Activated gamma-delta T cell treated with Interleukin-2 at 50 U/mL for 16 hours (primary cell): ENCODE measurements at regions not wholly inside any gene's neighbourhood (a gene's known extent, or its start where the extent isn't known, plus 50 kb on each side); places are given as distances from the start of the nearest gene placed in this dataset.

Experiments used
- DNase-seq: peaks from one replicate; pipeline ENCODE4 v3.0.0-alpha.2; 2020

- DNase-seq = no peak
Observed at GRCh38 chr17:79340333-79341221, 266.0 kb downstream of the ENGASE start.

DNA sequence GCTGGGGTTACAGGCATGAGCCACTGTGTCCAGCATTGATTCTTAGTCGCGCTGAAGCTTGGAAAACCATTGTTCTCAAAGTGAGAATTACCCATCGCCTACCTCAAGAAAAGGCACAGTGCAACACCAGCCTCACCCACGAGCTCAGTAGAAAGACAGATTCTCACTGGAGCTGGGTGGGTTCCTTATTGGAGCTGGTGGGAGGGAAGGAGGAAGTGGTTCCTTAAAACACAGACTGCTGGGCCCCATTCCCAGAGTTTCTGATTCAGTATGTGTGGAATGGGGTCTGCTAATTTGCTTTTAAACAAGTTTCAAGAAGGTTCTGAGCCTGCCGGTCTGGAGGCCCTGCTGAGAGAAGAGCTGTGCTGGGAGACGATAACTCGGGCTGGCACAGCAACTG, 264.7 kb downstream of the ENGASE start:
- DNase-seq = no peak

DNA sequence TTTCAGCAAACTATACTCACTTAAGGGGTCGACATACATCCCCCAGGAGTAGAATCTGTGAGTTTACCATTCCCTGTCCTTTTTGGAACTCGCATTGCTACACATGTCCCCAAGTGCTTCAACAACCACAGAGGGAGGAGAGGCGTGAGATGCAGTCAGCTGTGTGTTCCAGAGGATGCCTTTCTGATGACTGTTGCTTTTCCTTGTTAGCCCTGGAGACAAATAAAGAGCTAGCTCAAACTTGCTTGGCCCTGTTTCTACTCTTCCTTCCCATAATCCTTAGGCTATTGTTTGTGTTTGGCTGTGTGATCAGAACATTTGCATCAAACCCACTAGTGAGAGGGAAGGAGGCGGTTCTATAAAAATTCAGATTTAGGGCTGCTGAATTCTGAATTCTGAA, 264.0 kb downstream of the ENGASE start:
- no peak for DNase-seq

- DNase-seq = no peak
Observed at GRCh38 chr17:79338152-79338551, 263.5 kb downstream of the ENGASE start.

DNA sequence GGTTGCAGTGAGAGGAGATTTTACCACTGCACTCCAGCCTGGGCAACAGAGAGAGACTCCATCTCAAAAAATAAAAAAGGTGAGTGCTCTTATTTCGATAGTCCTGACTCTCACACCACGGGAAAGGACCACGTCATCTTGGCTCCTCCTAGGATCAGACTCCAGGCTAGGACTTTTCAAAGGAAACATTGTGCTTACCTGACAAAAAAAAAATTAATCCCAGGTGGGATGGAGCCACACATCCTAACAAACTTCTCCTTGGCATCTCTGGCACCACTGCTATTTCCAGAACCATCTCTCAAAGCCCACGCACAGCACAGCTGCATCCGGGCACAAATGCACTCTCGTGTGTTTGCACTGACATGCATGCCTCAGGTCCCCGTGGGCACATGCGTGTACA, 262.4 kb downstream of the ENGASE start:
- no peak for DNase-seq

GRCh38 chr17:79335456-79335855, 260.8 kb downstream of the ENGASE start:
- no peak for DNase-seq

DNA sequence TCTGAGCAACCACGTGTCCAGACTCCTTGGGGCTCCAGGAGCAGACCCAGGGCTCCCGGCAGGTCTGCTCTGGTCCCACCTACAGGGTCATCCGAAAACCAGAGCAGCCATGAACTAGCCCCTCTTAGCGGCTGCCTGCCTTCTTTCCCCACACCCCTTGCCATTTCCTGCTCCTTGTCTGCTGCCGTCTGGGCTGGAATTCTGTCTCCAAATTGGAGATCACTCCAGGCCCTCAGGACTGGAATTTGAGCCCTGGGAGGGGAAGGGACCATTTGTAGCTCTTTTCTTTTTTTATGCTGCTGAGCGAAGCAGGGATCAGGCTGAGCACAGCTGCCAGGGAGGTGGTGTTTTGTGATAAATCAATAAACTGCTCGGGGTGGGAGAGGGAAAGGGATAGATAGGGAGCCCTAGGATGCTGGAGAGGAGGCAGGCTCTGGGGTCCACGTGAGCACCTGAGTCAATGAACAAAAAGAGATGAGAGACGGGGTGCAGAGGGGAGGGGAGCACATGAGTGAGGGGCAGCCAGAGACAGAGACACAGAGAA, 257.5 kb downstream of the ENGASE start:
- no peak for DNase-seq

DNA sequence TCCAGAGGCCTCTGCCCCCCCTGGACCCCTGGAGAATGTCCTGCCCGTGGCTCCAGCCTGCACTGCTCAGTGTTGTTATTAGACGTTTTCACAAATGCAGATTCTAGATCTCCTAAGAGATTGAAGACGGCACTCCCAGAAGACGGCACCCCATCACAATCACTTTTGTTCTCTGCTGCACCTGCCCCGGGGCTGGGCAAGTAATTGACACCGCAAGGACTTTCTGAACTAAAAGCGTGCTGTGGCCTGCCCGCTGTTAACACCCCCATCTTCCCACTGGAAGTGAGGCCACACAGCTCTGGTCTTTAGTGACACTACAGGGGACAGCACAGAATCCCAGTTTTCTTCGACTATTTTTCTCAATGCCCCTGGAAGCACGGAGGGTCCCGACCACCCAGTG, 256.9 kb downstream of the ENGASE start:
- DNase-seq = no peak

DNA sequence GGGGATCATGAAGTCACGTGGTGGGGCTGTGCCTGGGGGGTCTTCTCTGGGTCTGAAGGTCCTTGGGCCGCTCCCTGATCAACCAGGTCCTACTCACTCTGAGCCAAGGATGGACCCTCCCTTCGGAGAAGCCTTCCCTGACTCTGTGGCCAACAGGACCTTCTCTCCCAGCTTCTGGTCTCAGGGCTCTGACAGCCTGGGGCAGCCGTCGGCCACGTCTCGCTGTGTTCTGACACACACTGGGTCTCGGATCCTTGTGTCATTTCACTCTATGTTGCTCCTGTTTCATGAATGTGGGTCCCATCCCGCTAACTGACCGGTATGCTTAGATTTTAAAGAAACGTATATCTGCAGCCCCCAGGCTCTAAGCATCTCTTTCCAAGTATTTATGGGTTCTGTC, 256.1 kb downstream of the ENGASE start:
- DNase-seq = no peak

DNA sequence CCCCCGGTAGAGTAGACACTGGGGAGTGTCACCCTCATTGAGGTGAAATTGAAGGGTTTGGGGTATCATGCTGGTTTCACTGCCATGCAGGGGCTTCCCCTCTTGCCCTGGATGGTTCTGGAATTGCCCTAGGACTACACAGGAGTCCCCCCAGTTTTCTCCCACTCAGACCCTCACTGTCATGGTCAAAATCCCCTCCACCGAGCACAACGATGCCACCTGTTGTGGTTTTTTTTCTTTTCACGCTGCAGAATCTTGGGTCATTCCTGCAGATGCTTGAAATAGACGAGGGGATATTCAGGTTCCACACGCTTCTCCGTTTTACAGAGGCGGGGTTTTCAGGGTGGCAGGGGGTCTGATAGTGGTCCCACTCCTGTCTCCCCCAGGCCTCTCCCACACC, 255.6 kb downstream of the ENGASE start:
- DNase-seq = no peak

- no peak for DNase-seq
Observed at GRCh38 chr17:79326814-79327213, 252.2 kb downstream of the ENGASE start.

GRCh38 chr17:79325709-79326430, 251.2 kb downstream of the ENGASE start:
- no peak for DNase-seq

GRCh38 chr17:79324194-79324593, 249.6 kb downstream of the ENGASE start:
- no peak for DNase-seq

DNA sequence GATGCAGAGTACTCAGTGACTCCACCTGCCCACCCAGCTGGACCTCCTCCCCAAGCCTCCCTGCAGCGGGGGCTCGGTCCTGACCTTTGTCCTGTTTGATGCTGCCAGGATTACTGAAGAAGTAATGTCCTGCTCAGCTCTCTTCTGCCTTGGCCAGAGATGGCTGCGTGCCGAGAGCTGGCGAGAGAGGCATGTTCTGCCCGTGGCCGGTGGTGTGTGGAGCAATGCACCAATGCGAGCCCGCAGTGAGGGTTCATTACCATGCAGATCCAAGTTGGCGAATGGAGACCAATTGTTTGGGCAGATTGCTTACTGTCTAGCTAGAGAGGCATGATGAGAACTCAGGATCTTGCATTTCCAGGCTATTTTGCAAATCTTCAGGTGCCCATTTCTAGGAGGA, 248.9 kb downstream of the ENGASE start:
- DNase-seq = no peak

- no peak for DNase-seq
Observed at GRCh38 chr17:79322211-79323123, 247.8 kb downstream of the ENGASE start.

- no peak for DNase-seq
Observed at GRCh38 chr17:79320331-79320730, 245.7 kb downstream of the ENGASE start.

DNA sequence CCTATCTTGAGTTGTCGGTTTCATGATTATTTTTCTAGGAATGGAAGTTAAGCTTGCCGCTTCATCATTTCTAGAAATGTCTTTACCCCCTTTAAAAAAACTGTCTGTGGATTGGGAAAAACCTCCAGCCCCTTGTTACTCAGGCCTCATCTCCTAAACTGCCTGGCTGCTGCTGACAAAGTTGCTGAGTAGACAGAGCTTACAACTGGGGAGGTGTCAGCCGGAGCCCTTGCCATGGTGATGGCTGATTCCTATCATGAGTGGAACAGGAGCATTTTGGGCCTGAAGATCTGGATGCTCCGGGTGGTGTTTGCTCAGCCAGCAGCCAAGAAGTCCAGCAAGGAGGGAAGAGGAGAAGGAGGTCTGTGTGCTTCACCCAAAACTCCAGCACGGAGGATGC, 243.3 kb downstream of the ENGASE start:
- no peak for DNase-seq

GRCh38 chr17:79316805-79317204, 242.2 kb downstream of the ENGASE start:
- DNase-seq = no peak

GRCh38 chr17:79315358-79316105, 240.9 kb downstream of the ENGASE start:
- no peak for DNase-seq

- DNase-seq = no peak
Observed at GRCh38 chr17:79314617-79315357, 240.2 kb downstream of the ENGASE start.

DNA sequence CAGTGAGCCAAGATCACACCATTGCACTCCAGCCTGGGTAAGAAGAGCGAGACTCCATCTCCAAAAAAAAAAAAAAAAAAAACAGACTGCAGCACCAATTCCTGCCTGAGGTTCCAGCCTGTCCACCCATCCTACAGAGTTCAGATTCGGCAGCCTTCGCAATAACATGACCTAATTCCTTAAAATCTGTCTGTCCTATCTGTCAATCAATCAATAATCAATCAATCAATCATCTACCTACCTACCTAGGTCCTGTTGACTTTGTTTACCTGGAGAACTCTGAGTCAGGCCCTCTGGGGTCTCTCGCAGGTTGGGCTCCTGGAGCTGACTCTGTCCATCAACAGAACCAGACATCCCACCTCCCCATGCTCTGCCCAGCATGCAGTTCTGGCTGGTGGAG, 236.7 kb downstream of the ENGASE start:
- DNase-seq = no peak
